H9 (cell line): ENCODE measurements at regions not wholly inside any gene's neighbourhood (a gene's known extent, or its start where the extent isn't known, plus 50 kb on each side); places are given as distances from the start of the nearest gene placed in this dataset.

ENCODE experiments used
- DNase-seq: peaks from one replicate; pipeline ENCODE4 v3.0.0-alpha.2; 2017
- H2AFZ ChIP-seq: one replicate; pipeline ENCODE4 v1.6.1; 2013; ENCODE audit warnings: mild to moderate bottlenecking, low read length, control low read depth, moderate library complexity
- H2AK5ac ChIP-seq: 2 replicates; pipeline ENCODE4 v1.6.1; 2013; ENCODE audit warnings: low read length, control low read depth, mixed read lengths; ENCODE audit not compliant: insufficient read length
- H2BK120ac ChIP-seq: one replicate; pipeline ENCODE4 v1.6.1; 2013; ENCODE audit warnings: low read depth, mild to moderate bottlenecking, low read length, control low read depth, inconsistent platforms; ENCODE audit not compliant: poor library complexity, severe bottlenecking
- H2BK12ac ChIP-seq: 2 replicates; pipeline ENCODE4 v1.6.1; 2013; ENCODE audit warnings: low read length, control low read depth, mixed read lengths, low read depth; ENCODE audit not compliant: insufficient read length
- H2BK15ac ChIP-seq: 2 replicates; pipeline ENCODE4 v1.6.1; 2013; ENCODE audit warnings: low read depth, low read length, control low read depth
- H2BK20ac ChIP-seq: one replicate; pipeline ENCODE4 v1.6.1; 2013; ENCODE audit warnings: low read depth, mild to moderate bottlenecking, low read length, control low read depth, inconsistent platforms; ENCODE audit not compliant: poor library complexity, severe bottlenecking
- H2BK5ac ChIP-seq: 2 replicates; pipeline ENCODE4 v1.6.1; 2013; ENCODE audit warnings: low read length, control low read depth, mixed read lengths; ENCODE audit not compliant: insufficient read length
- H3K14ac ChIP-seq: 2 replicates; pipeline ENCODE4 v1.6.1; 2013; ENCODE audit warnings: low read length, control low read depth; ENCODE audit not compliant: insufficient read depth
- H3K18ac ChIP-seq: 2 replicates; pipeline ENCODE4 v1.6.1; 2013; ENCODE audit warnings: low read depth, mild to moderate bottlenecking, mixed read lengths, low read length, control low read depth; ENCODE audit not compliant: insufficient read length
- H3K23ac ChIP-seq: 2 replicates; pipeline ENCODE4 v1.6.1; 2013; ENCODE audit warnings: low read length, control low read depth, mixed read lengths, low read depth; ENCODE audit not compliant: insufficient read length
- H3K23me2 ChIP-seq: 2 replicates; pipeline ENCODE4 v1.6.1; 2013; ENCODE audit warnings: low read depth, mild to moderate bottlenecking, mixed read lengths, low read length, control low read depth; ENCODE audit not compliant: insufficient read length, poor library complexity, severe bottlenecking
- H3K27ac ChIP-seq: 2 replicates; pipeline ENCODE4 v1.5.1; 2013; ENCODE audit warnings: low read length, control low read depth, mixed read lengths, low read depth; ENCODE audit not compliant: insufficient read length
- H3K27me3 ChIP-seq: 2 replicates; pipeline ENCODE4 v1.6.1; 2013; ENCODE audit warnings: low read length, control low read depth, inconsistent platforms; ENCODE audit not compliant: insufficient read depth
- H3K4ac ChIP-seq: 2 replicates; pipeline ENCODE4 v1.6.1; 2013; ENCODE audit warnings: low read depth, mild to moderate bottlenecking, control low read depth, inconsistent platforms, low read length, moderate library complexity
- H3K4me1 ChIP-seq: 2 replicates; pipeline ENCODE4 v1.6.1; 2013; ENCODE audit warnings: low read length, control low read depth, inconsistent platforms; ENCODE audit not compliant: insufficient read depth
- H3K4me2 ChIP-seq: 2 replicates; pipeline ENCODE4 v1.6.1; 2013; ENCODE audit warnings: low read length, control low read depth, mixed read lengths; ENCODE audit not compliant: insufficient read length, insufficient read depth
- H3K56ac ChIP-seq: 2 replicates; pipeline ENCODE4 v1.6.1; 2013; ENCODE audit warnings: low read depth, mild to moderate bottlenecking, mixed read lengths, low read length, control low read depth; ENCODE audit not compliant: insufficient read length
- H3K79me1 ChIP-seq: 2 replicates; pipeline ENCODE4 v1.6.1; 2013; ENCODE audit warnings: low read depth, mild to moderate bottlenecking, moderate library complexity, low read length, control low read depth, inconsistent platforms; ENCODE audit not compliant: insufficient read depth, poor library complexity, severe bottlenecking
- H3K79me2 ChIP-seq: 2 replicates; pipeline ENCODE4 v1.6.1; 2013; ENCODE audit warnings: low read length, control low read depth, inconsistent platforms; ENCODE audit not compliant: insufficient read depth
- H3K9ac ChIP-seq: 2 replicates; pipeline ENCODE4 v1.6.1; 2013; ENCODE audit warnings: low read length, control low read depth, mixed read lengths; ENCODE audit not compliant: insufficient read length; ENCODE audit errors: extremely low read depth
- H3K9me3 ChIP-seq: one replicate; pipeline ENCODE4 v1.6.1; 2013; ENCODE audit warnings: low read depth, low read length, inconsistent platforms; ENCODE audit not compliant: control insufficient read depth
- H3T11ph ChIP-seq: one replicate; pipeline ENCODE4 v1.6.1; 2013; ENCODE audit warnings: mild to moderate bottlenecking, low read length, control low read depth, inconsistent platforms
- H4K20me1 ChIP-seq: one replicate; pipeline ENCODE4 v1.6.1; 2013; ENCODE audit not compliant: control insufficient read depth, insufficient read length, insufficient read depth
- H4K5ac ChIP-seq: 2 replicates; pipeline ENCODE4 v1.6.1; 2013; ENCODE audit warnings: low read depth, mild to moderate bottlenecking, mixed read lengths, low read length, control low read depth; ENCODE audit not compliant: insufficient read length
- H4K8ac ChIP-seq: replicated peaks from 2 replicates; pipeline ENCODE4 v1.6.1; 2013; ENCODE audit warnings: low read length, control low read depth, mixed read lengths, low read depth; ENCODE audit not compliant: insufficient read length
- H4K91ac ChIP-seq: 2 replicates; pipeline ENCODE4 v1.6.1; 2013; ENCODE audit warnings: low read depth, mild to moderate bottlenecking, moderate library complexity, mixed read lengths, low read length, control low read depth; ENCODE audit not compliant: insufficient read length
- H3K27ac Mint-ChIP-seq, 3 experiments: 2 replicates in 2 of 3; 3 replicates in 1 of 3; pipeline ENCODE4 v1.8.0; 2020 to 2021; ENCODE audit warnings: mixed read lengths in 3 of 3, mild to moderate bottlenecking in 1 of 3, moderate library complexity in 1 of 3
- H3K27me3 Mint-ChIP-seq: 2 replicates; pipeline ENCODE4 v1.8.0; 2021; ENCODE audit warnings: low read depth, mild to moderate bottlenecking, moderate library complexity, mixed read lengths
- H3K36me3 Mint-ChIP-seq, 3 experiments: 2 replicates in 2 of 3; 3 replicates in 1 of 3; pipeline ENCODE4 v1.8.0; 2020 to 2021; ENCODE audit warnings: low read depth in 3 of 3, mixed read lengths in 3 of 3; ENCODE audit not compliant: insufficient read depth in 1 of 3
- H3K4me1 Mint-ChIP-seq, 2 experiments: 2 replicates each; pipeline ENCODE4 v1.8.0; 2020; ENCODE audit warnings: mixed read lengths in 2 of 2
- H3K4me3 Mint-ChIP-seq, 2 experiments: 2 replicates in 1 of 2; 3 replicates in 1 of 2; pipeline ENCODE4 v1.8.0; 2020 to 2021; ENCODE audit warnings: mild to moderate bottlenecking in 2 of 2, mixed read lengths in 2 of 2, moderate library complexity in 1 of 2
- H3K9me3 Mint-ChIP-seq, 2 experiments: 2 replicates in 1 of 2; 3 replicates in 1 of 2; pipeline ENCODE4 v1.8.0; 2020; ENCODE audit warnings: mild to moderate bottlenecking in 2 of 2, mixed read lengths in 2 of 2, moderate library complexity in 1 of 2
- CTCF ChIP-seq: fragments of 200-600 bp; sonication (generic); conservative IDR thresholded peaks from 3 replicates; pipeline ENCODE4 v1.8.0; 2021; ENCODE audit warnings: antibody characterized with exemption, mild to moderate bottlenecking
- WGBS: extraction: QIAGEN DNeasy Blood & Tissue Kit; methylation state at CpG from one replicate; pipeline ENCODE4 v1.1.7; 2013; ENCODE audit warnings: missing lambda C conversion rate, low lambda C conversion rate, mixed read lengths; ENCODE audit not compliant: insufficient read length; ENCODE audit errors: extremely low coverage; 5-methylcytosine and 5-hydroxymethylcytosine counted together

- no peaks in the 10 kb centered on the region for H3K27me3 Mint-ChIP-seq
- H3K23me2 ChIP-seq: no peaks in the 10 kb centered on the region
- H2BK5ac ChIP-seq: no peak overlapping the region
- no peaks in the 10 kb centered on the region for H3K27me3 ChIP-seq
- H2AFZ ChIP-seq: no peak overlapping the region
- WGBS: no CpG with 5 or more reads among the region's 3 CpGs
- no peak overlapping the region for H4K5ac ChIP-seq
- H2BK20ac ChIP-seq: no peak overlapping the region
- H3K27ac Mint-ChIP-seq: no peak overlapping the region
- H3K4me3 Mint-ChIP-seq: no peak overlapping the region
- H3K4ac ChIP-seq: no peak overlapping the region
- no peak overlapping the region for H3K27ac ChIP-seq
- peaks cover 4 to 9% of the 10 kb centered on the region in 2 experiments; a peak in 3 of 4 replicates for H3K4me1 Mint-ChIP-seq
- H3K79me1 ChIP-seq: no peaks in the 10 kb centered on the region
- no peak overlapping the region for H3T11ph ChIP-seq
- no peak for TF ChIP-seq CTCF
- H3K23ac ChIP-seq: no peak overlapping the region
- no peak overlapping the region for H3K18ac ChIP-seq
- DNase-seq: no peak
- no peak overlapping the region for H4K91ac ChIP-seq
- no peak overlapping the region for H4K8ac ChIP-seq
- no peak overlapping the region for H2BK12ac ChIP-seq
- no peak overlapping the region for H3K4me2 ChIP-seq
- H3K9ac ChIP-seq: no peak overlapping the region
- no peaks in the 10 kb centered on the region for H4K20me1 ChIP-seq
- no peak overlapping the region for H3K56ac ChIP-seq
- no peaks in the 10 kb centered on the region for H3K79me2 ChIP-seq
- no peak overlapping the region for H2AK5ac ChIP-seq
- H3K4me1 ChIP-seq: peaks cover 3% of the 10 kb centered on the region; the same call in 1 of the 2 replicates
- H3K9me3 Mint-ChIP-seq: peaks cover 2 to 3% of the 10 kb centered on the region in 2 experiments; a peak in 2 of 5 replicates
- no peak overlapping the region for H2BK120ac ChIP-seq
- H3K9me3 ChIP-seq: no peaks in the 10 kb centered on the region
- H3K14ac ChIP-seq: no peak overlapping the region
- H3K36me3 Mint-ChIP-seq: peaks cover 0 to 3% (median 0%) of the 10 kb centered on the region in 3 experiments; a peak in 3 of 7 replicates
- H2BK15ac ChIP-seq: no peak overlapping the region
These were observed 215.9 kb upstream of the TCF21 start for GRCh38 chr6:133673056-133673455.
